ENCODE measurements at regions not wholly inside any gene's neighbourhood (a gene's known extent, or its start where the extent isn't known, plus 50 kb on each side); places are given as distances from the start of the nearest gene placed in this dataset.

DNA sequence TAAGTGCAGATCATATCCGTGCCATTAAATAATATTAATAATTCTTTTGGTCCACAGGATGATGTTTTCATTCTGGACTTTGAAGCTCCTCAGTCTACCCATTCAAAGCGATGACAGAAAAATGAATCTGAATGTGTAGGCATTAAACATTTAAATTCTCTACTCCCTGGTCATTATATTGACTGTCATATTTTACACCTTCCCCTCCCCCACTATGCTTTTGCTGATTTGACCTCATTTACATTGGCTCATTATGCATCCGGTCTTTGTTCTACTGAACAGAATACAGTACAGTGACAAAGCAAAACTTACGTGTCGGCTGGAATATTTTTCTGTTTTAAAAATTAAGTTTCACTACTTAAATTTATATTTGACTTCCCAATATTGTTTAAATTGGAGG is 289.7 kb upstream of the TMEM161B start:
- TF ChIP-seq GATA2 (IDR thresholded peaks at IDR 0.05; ENCODE audit: low read depth, low read length) (no peak), GATA3 (IDR thresholded peaks at IDR 0.05; ENCODE audit: low read depth, low read length) (no peak)
